Loucy (cell line): ENCODE measurements at regions not wholly inside any gene's neighbourhood (a gene's known extent, or its start where the extent isn't known, plus 50 kb on each side); places are given as distances from the start of the nearest gene placed in this dataset.

Experiments
- H2AFZ ChIP-seq: fragments of 200-600 bp; sonication (generic); 2 replicates; pipeline ENCODE4 v1.6.0; 2016; ENCODE audit warnings: antibody characterized with exemption, mild to moderate bottlenecking, low read length, moderate library complexity
- H3F3A ChIP-seq: fragments of 200-600 bp; 2 replicates; pipeline ENCODE4 v1.6.0; 2016; ENCODE audit warnings: antibody characterized with exemption, low read depth, mild to moderate bottlenecking
- H3K27me3 ChIP-seq: fragments of 200-600 bp; sonication (generic); 2 replicates; pipeline ENCODE4 v1.6.1; 2014; ENCODE audit warnings: low read length, mild to moderate bottlenecking; ENCODE audit not compliant: insufficient read depth, poor library complexity, severe bottlenecking
- H3K36me3 ChIP-seq: fragments of 200-600 bp; sonication (generic); 2 replicates; pipeline ENCODE4 v1.6.1; 2016; ENCODE audit warnings: low read length; ENCODE audit not compliant: insufficient read depth
- H3K4me1 ChIP-seq: fragments of 200-600 bp; sonication (generic); 2 replicates; pipeline ENCODE4 v1.5.1; 2014; ENCODE audit warnings: low read length, mild to moderate bottlenecking; ENCODE audit not compliant: insufficient read depth, poor library complexity, severe bottlenecking
- H3K4me2 ChIP-seq: fragments of 200-600 bp; sonication (generic); 2 replicates; pipeline ENCODE4 v1.6.0; 2014; ENCODE audit warnings: antibody characterized with exemption, low read length, low read depth, mild to moderate bottlenecking; ENCODE audit not compliant: poor library complexity, severe bottlenecking
- H3K4me3 ChIP-seq: fragments of 200-600 bp; sonication (generic); 2 replicates; pipeline ENCODE4 v1.5.1; 2014; ENCODE audit warnings: low read length, mild to moderate bottlenecking, mixed read lengths; ENCODE audit not compliant: poor library complexity, severe bottlenecking
- H3K79me2 ChIP-seq: fragments of 200-600 bp; sonication (generic); 2 replicates; pipeline ENCODE4 v1.6.1; 2014; ENCODE audit warnings: low read length; ENCODE audit not compliant: insufficient read depth
- H3K9ac ChIP-seq: fragments of 200-600 bp; sonication (generic); 2 replicates; pipeline ENCODE4 v1.6.0; 2014; ENCODE audit warnings: mild to moderate bottlenecking, low read depth, low read length, moderate library complexity; ENCODE audit not compliant: poor library complexity, severe bottlenecking
- H3K9me2 ChIP-seq: fragments of 200-600 bp; sonication (generic); replicated peaks from 2 replicates; pipeline ENCODE4 v1.6.1; 2016; ENCODE audit warnings: low read depth, low read length, mixed read lengths
- H3K9me3 ChIP-seq: fragments of 200-600 bp; sonication (generic); 2 replicates; pipeline ENCODE4 v1.6.1; 2014; ENCODE audit warnings: mild to moderate bottlenecking, antibody characterized with exemption, low read length, low read depth; ENCODE audit not compliant: insufficient read depth
- H4K20me1 ChIP-seq: fragments of 200-600 bp; sonication (generic); 2 replicates; pipeline ENCODE4 v1.6.0; 2014; ENCODE audit warnings: antibody characterized with exemption, low read length, mild to moderate bottlenecking; ENCODE audit not compliant: insufficient read depth, poor library complexity, severe bottlenecking
- CTCF ChIP-seq: fragments of 200-600 bp; sonication (generic); conservative IDR thresholded peaks from 2 replicates; pipeline ENCODE4 v1.5.1; 2014; ENCODE audit warnings: mild to moderate bottlenecking, antibody characterized with exemption, low read length
- EZH2phosphoT487 ChIP-seq: fragments of 200-600 bp; IDR thresholded peaks from 2 replicates; pipeline ENCODE4 v1.6.1; 2018; ENCODE audit warnings: antibody characterized with exemption, mild to moderate bottlenecking, moderate library complexity, borderline replicate concordance

- Histone ChIP-seq H3K79me2 (no peaks in the 10 kb centered on the region), H3K9me3 (no peaks in the 10 kb centered on the region), H2AFZ (peak overlapping the region; percentile 73; the same call in 1 of the 2 replicates), H3K4me1 (peaks cover 60% of the 10 kb centered on the region), H3K36me3 (no peaks in the 10 kb centered on the region), H3K9me2 (no peaks in the 10 kb centered on the region), H4K20me1 (no peaks in the 10 kb centered on the region), H3K9ac (peak overlapping the region; percentile 72), H3K4me3 (peak overlapping the region; percentile 36), H3K27me3 (no peaks in the 10 kb centered on the region), H3K4me2 (peak overlapping the region; percentile 51), H3F3A (no peaks in the 10 kb centered on the region; the same call in 1 of the 2 replicates)
- peak; percentile 54 for TF ChIP-seq CTCF
- TF ChIP-seq EZH2phosphoT487 = no peak
Observed at GRCh38 chr14:106218174-106218573, 691.8 kb downstream of the TMEM121 start.

GRCh38 chr14:106222311-106222710 is 695.9 kb downstream of the TMEM121 start:
- H3K36me3 ChIP-seq = no peaks in the 10 kb centered on the region
- H3K9ac ChIP-seq = no peak overlapping the region
- peaks cover 61% of the 10 kb centered on the region for H3K4me1 ChIP-seq
- H3F3A ChIP-seq = no peaks in the 10 kb centered on the region
- TF ChIP-seq EZH2phosphoT487 = no peak
- TF ChIP-seq CTCF = no peak
- no peaks in the 10 kb centered on the region for H3K79me2 ChIP-seq
- H2AFZ ChIP-seq = no peak overlapping the region
- H3K4me2 ChIP-seq = no peak overlapping the region
- H4K20me1 ChIP-seq = no peaks in the 10 kb centered on the region
- no peaks in the 10 kb centered on the region for H3K9me3 ChIP-seq
- no peaks in the 10 kb centered on the region for H3K27me3 ChIP-seq
- H3K9me2 ChIP-seq = no peaks in the 10 kb centered on the region
- H3K4me3 ChIP-seq = no peak overlapping the region

- Histone ChIP-seq H2AFZ (no peak overlapping the region), H3K27me3 (no peaks in the 10 kb centered on the region), H3K4me3 (no peak overlapping the region), H3K4me2 (no peak overlapping the region), H3K36me3 (no peaks in the 10 kb centered on the region), H4K20me1 (no peaks in the 10 kb centered on the region), H3K79me2 (no peaks in the 10 kb centered on the region), H3K9me3 (no peaks in the 10 kb centered on the region), H3K4me1 (peaks cover 57% of the 10 kb centered on the region), H3K9me2 (no peaks in the 10 kb centered on the region), H3K9ac (no peak overlapping the region), H3F3A (no peaks in the 10 kb centered on the region)
- TF ChIP-seq CTCF = no peak
- TF ChIP-seq EZH2phosphoT487 = no peak
Observed at GRCh38 chr14:106222731-106223130, 696.3 kb downstream of the TMEM121 start.
